ENCODE measurements at regions not wholly inside any gene's neighbourhood (a gene's known extent, or its start where the extent isn't known, plus 50 kb on each side); places are given as distances from the start of the nearest gene placed in this dataset.

GRCh38 chr2:120859814-120860578 is 124.3 kb downstream of the GLI2 start:
- no peak overlapping the region for H3K4me3 ChIP-seq (ENCODE audit: low read depth, low read length)
- H3K27me3 ChIP-seq (ENCODE audit: control insufficient read depth, insufficient read depth, low read length): no peaks in the 10 kb centered on the region
- H3K36me3 ChIP-seq (ENCODE audit: control insufficient read depth, insufficient read depth, low read length): no peaks in the 10 kb centered on the region; the same call in 1 of the 2 replicates
- ChIA-PET CTCF (interaction anchor here (1.2 kb wide), 1 partner anchor 125 kb away, joined by 3 read pairs; no protein-coding TSS in a partner anchor), POLR2A (no interaction called here)
- TF ChIP-seq CTCF (IDR thresholded peaks at IDR 0.05; ENCODE audit: insufficient read depth, low read depth, low read length): no peak
- DNase-seq (ENCODE audit: low read depth): no peak

- H3K36me3 ChIP-seq (ENCODE audit: control insufficient read depth, insufficient read depth, low read length): no peaks in the 10 kb centered on the region; the same call in 1 of the 2 replicates
- CTCF ChIA-PET: interaction anchor here (0.9 to 1.2 kb wide), 2 partner anchors 24 to 126 kb away, joined by 3 read pairs; no protein-coding TSS in a partner anchor
- no peak for DNase-seq (ENCODE audit: low read depth)
- no peak overlapping the region for H3K4me3 ChIP-seq (ENCODE audit: low read depth, low read length)
- POLR2A ChIA-PET: no interaction called here
- no peaks in the 10 kb centered on the region for H3K27me3 ChIP-seq (ENCODE audit: control insufficient read depth, insufficient read depth, low read length)
- TF ChIP-seq CTCF (IDR thresholded peaks at IDR 0.05; ENCODE audit: insufficient read depth, low read depth, low read length): no peak
These were observed 124.9 kb downstream of the GLI2 start for GRCh38 chr2:120860579-120860922.

- Histone ChIP-seq H3K27me3 (ENCODE audit: control insufficient read depth, insufficient read depth, low read length) (no peaks in the 10 kb centered on the region), H3K4me3 (ENCODE audit: low read depth, low read length) (no peak overlapping the region), H3K36me3 (ENCODE audit: control insufficient read depth, insufficient read depth, low read length) (no peaks in the 10 kb centered on the region; the same call in 1 of the 2 replicates)
- CTCF ChIA-PET: interaction anchor here (0.9 kb wide), 1 partner anchor 24 kb away, joined by 3 read pairs; no protein-coding TSS in a partner anchor
- no peak for DNase-seq (ENCODE audit: low read depth)
- TF ChIP-seq CTCF (IDR thresholded peaks at IDR 0.05; ENCODE audit: insufficient read depth, low read depth, low read length): no peak
- POLR2A ChIA-PET: no interaction called here
These were observed 125.5 kb downstream of the GLI2 start for GRCh38 chr2:120861191-120861575.

- ChIA-PET CTCF (interaction anchor here (0.9 kb wide), 1 partner anchor 23 kb away, joined by 3 read pairs; no protein-coding TSS in a partner anchor), POLR2A (no interaction called here)
- TF ChIP-seq CTCF (IDR thresholded peaks at IDR 0.05; ENCODE audit: insufficient read depth, low read depth, low read length): no peak
- no peaks in the 10 kb centered on the region for H3K27me3 ChIP-seq (ENCODE audit: control insufficient read depth, insufficient read depth, low read length)
- no peak overlapping the region for H3K4me3 ChIP-seq (ENCODE audit: low read depth, low read length)
- H3K36me3 ChIP-seq (ENCODE audit: control insufficient read depth, insufficient read depth, low read length): no peaks in the 10 kb centered on the region; the same call in 1 of the 2 replicates
- no peak for DNase-seq (ENCODE audit: low read depth)
These were observed 126.0 kb downstream of the GLI2 start for GRCh38 chr2:120861576-120862191.

Measured in BJ (cell line).